ENCODE measurements at regions not wholly inside any gene's neighbourhood (a gene's known extent, or its start where the extent isn't known, plus 50 kb on each side); places are given as distances from the start of the nearest gene placed in this dataset.

- TF ChIP-seq, protein P1, sequence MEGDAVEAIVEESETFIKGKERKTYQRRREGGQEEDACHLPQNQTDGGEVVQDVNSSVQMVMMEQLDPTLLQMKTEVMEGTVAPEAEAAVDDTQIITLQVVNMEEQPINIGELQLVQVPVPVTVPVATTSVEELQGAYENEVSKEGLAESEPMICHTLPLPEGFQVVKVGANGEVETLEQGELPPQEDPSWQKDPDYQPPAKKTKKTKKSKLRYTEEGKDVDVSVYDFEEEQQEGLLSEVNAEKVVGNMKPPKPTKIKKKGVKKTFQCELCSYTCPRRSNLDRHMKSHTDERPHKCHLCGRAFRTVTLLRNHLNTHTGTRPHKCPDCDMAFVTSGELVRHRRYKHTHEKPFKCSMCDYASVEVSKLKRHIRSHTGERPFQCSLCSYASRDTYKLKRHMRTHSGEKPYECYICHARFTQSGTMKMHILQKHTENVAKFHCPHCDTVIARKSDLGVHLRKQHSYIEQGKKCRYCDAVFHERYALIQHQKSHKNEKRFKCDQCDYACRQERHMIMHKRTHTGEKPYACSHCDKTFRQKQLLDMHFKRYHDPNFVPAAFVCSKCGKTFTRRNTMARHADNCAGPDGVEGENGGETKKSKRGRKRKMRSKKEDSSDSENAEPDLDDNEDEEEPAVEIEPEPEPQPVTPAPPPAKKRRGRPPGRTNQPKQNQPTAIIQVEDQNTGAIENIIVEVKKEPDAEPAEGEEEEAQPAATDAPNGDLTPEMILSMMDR (IDR thresholded peaks at IDR 0.05): no peak
- TF ChIP-seq POLR2A (IDR thresholded peaks at IDR 0.05) (no peak), EP300 (IDR thresholded peaks at IDR 0.05; ENCODE audit: low read depth) (no peak)
Measured at GRCh38 chr3:180181387-180181786, 144.7 kb upstream of the PEX5L start.
